DND-41 (cell line): ENCODE measurements at regions not wholly inside any gene's neighbourhood (a gene's known extent, or its start where the extent isn't known, plus 50 kb on each side); places are given as distances from the start of the nearest gene placed in this dataset.

Experiments used
- ATAC-seq: fragments of 200-7000 bp; cut with Tn5 transposase; 3 replicates; pipeline ENCODE4 v1.9.1; 2021; ENCODE audit warnings: low read depth; ENCODE audit not compliant: insufficient read depth
- DNase-seq: peaks from one replicate; pipeline ENCODE4 v3.0.0-alpha.2; 2020
- H2AFZ ChIP-seq: 2 replicates; pipeline ENCODE4 v1.6.0; 2012; ENCODE audit warnings: low read depth, low read length
- H3K27ac ChIP-seq: 2 replicates; pipeline ENCODE4 v1.5.1; 2012; ENCODE audit warnings: low read length, inconsistent platforms
- H3K27me3 ChIP-seq: fragments of 200-600 bp; sonication (generic); 2 replicates; pipeline ENCODE4 v1.6.0; 2012; ENCODE audit warnings: low read length, mild to moderate bottlenecking, inconsistent platforms; ENCODE audit not compliant: insufficient read depth, poor library complexity
- H3K36me3 ChIP-seq: 2 replicates; pipeline ENCODE4 v1.5.1; 2012; ENCODE audit warnings: low read length, inconsistent platforms; ENCODE audit not compliant: insufficient read depth
- H3K4me1 ChIP-seq: 2 replicates; pipeline ENCODE4 v1.5.1; 2012; ENCODE audit warnings: mild to moderate bottlenecking, low read length; ENCODE audit not compliant: insufficient read depth
- H3K4me2 ChIP-seq: 2 replicates; pipeline ENCODE4 v1.6.0; 2012; ENCODE audit warnings: mild to moderate bottlenecking, moderate library complexity, low read length, inconsistent platforms; ENCODE audit not compliant: insufficient read depth
- H3K4me3 ChIP-seq, 2 experiments: fragments of 200-600 bp in 1 of 2; shearing (Covaris generic) in 1 of 2; 2 replicates each; pipeline ENCODE4 v1.5.1; 2012 to 2016; ENCODE audit warnings: inconsistent platforms in 2 of 2, low read length in 2 of 2, mild to moderate bottlenecking in 2 of 2, low read depth in 1 of 2, moderate library complexity in 1 of 2
- H3K79me2 ChIP-seq: 2 replicates; pipeline ENCODE4 v1.6.0; 2012; ENCODE audit warnings: low read length, inconsistent platforms; ENCODE audit not compliant: insufficient read depth
- H3K9ac ChIP-seq: 2 replicates; pipeline ENCODE4 v1.6.0; 2012; ENCODE audit warnings: low read depth, mild to moderate bottlenecking, inconsistent platforms, low read length, moderate library complexity
- H3K9me3 ChIP-seq: 2 replicates; pipeline ENCODE4 v1.5.1; 2012; ENCODE audit warnings: low read length, moderate library complexity, mild to moderate bottlenecking, inconsistent platforms; ENCODE audit not compliant: insufficient read depth, severe bottlenecking
- H4K20me1 ChIP-seq: 2 replicates; pipeline ENCODE4 v1.6.0; 2012; ENCODE audit warnings: low read length; ENCODE audit not compliant: insufficient read depth
- CTCF ChIP-seq: IDR thresholded peaks from 2 replicates; pipeline ENCODE4 v1.5.1; 2012; ENCODE audit warnings: borderline replicate concordance, low read length, moderate library complexity, mild to moderate bottlenecking; ENCODE audit not compliant: poor library complexity, severe bottlenecking; ENCODE audit errors: extremely low read depth
- EZH2 ChIP-seq: IDR thresholded peaks from 3 replicates; pipeline ENCODE4 v1.6.1; 2012; ENCODE audit warnings: borderline replicate concordance, low read depth, mild to moderate bottlenecking, moderate library complexity, low read length, inconsistent platforms; ENCODE audit not compliant: severe bottlenecking

- Histone ChIP-seq H3K4me2 (no peak overlapping the region), H3K79me2 (no peaks in the 10 kb centered on the region), H3K9me3 (no peaks in the 10 kb centered on the region), H3K27me3 (no peaks in the 10 kb centered on the region), H3K27ac (no peak overlapping the region), H3K36me3 (no peaks in the 10 kb centered on the region), H3K4me3 (no peak overlapping the region), H4K20me1 (no peaks in the 10 kb centered on the region), H3K4me1 (no peaks in the 10 kb centered on the region), H3K9ac (no peak overlapping the region), H2AFZ (no peak overlapping the region)
- TF ChIP-seq CTCF = no peak
- no peak for TF ChIP-seq EZH2
- DNase-seq (no peak), ATAC-seq (no peak)
Measured at GRCh38 chr5:89106480-89106879, 223.5 kb upstream of the MEF2C start.

GRCh38 chr5:89105836-89106235 is 222.9 kb upstream of the MEF2C start:
- no peaks in the 10 kb centered on the region for H3K27me3 ChIP-seq
- no peaks in the 10 kb centered on the region for H4K20me1 ChIP-seq
- TF ChIP-seq CTCF = no peak
- no peak for TF ChIP-seq EZH2
- no peak overlapping the region for H3K4me2 ChIP-seq
- H3K27ac ChIP-seq = no peak overlapping the region
- no peak overlapping the region for H2AFZ ChIP-seq
- DNase-seq (no peak), ATAC-seq (no peak)
- H3K9me3 ChIP-seq = no peaks in the 10 kb centered on the region
- H3K36me3 ChIP-seq = no peaks in the 10 kb centered on the region
- no peak overlapping the region for H3K9ac ChIP-seq
- no peaks in the 10 kb centered on the region for H3K4me1 ChIP-seq
- no peaks in the 10 kb centered on the region for H3K79me2 ChIP-seq
- H3K4me3 ChIP-seq = no peak overlapping the region

- Histone ChIP-seq H3K27me3 (no peaks in the 10 kb centered on the region), H3K9me3 (no peaks in the 10 kb centered on the region), H4K20me1 (no peaks in the 10 kb centered on the region), H3K4me2 (no peak overlapping the region), H2AFZ (no peak overlapping the region), H3K27ac (no peak overlapping the region), H3K4me1 (no peaks in the 10 kb centered on the region), H3K79me2 (no peaks in the 10 kb centered on the region), H3K36me3 (no peaks in the 10 kb centered on the region), H3K4me3 (no peak overlapping the region), H3K9ac (no peak overlapping the region)
- ATAC-seq (no peak), DNase-seq (no peak)
- TF ChIP-seq CTCF = no peak
- TF ChIP-seq EZH2 = no peak
Measured at GRCh38 chr5:89105171-89105695, 222.2 kb upstream of the MEF2C start.
